ENCODE measurements at regions not wholly inside any gene's neighbourhood (a gene's known extent, or its start where the extent isn't known, plus 50 kb on each side); places are given as distances from the start of the nearest gene placed in this dataset.
"Not testable (repeated sequence)": the region's sequence is repeated elsewhere in the genome, so short reads cannot be mapped to it uniquely, and the experiment has no call there.

DNA sequence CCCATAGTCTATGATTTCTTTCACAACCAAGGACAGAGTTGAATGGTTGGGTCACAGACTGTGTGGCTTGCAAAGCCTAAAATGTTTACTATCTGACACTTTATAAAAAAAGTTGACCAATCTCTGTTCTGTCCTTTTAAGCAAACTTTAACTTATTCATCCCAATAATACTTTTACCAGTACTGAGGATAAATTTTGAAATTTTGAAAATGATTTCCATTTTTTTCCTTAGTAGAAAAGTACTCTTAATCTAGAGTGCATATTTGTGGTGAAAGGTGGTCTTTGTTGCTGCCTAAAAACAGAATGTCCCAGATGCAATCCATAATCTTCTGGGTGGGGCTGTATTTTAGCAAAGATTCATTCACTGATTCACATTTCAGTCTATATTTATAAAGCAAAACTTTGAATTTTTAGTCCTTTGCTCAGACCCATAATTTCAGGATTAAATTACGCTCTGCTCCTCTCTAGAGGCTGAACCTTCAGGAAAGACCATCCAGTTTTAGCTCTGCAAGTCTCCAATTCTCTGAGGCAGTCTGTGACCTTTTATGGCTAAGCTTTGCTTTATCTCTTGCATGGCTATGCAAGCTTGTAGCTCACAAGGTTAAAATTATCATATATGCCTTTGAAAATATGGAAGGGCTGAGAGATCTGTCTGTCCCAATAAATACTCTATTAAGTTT is 573.5 kb downstream of the COL12A1 start:
- DNase-seq (ENCODE audit: low read depth in 2 of 2), result no peak

DNA sequence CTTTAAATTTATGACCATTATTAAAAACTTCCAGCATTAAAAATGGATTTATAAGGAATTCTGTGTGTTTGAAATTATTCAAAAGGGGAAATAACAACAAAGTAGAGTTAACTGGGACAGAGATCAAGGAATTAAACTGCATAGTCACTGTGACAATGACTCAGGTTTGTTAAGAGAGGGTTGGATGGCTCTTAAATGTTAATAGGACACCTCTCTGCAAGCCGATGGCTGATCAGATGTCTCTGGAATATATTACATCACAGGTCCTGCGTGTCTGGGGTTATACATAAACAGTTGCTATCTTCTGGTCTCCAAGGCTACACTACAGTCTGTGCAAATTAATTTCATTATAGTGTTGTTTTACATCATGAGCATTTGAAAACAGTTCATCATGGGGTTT is 574.3 kb downstream of the COL12A1 start:
- no peak for DNase-seq (ENCODE audit: low read depth in 2 of 2)

DNA sequence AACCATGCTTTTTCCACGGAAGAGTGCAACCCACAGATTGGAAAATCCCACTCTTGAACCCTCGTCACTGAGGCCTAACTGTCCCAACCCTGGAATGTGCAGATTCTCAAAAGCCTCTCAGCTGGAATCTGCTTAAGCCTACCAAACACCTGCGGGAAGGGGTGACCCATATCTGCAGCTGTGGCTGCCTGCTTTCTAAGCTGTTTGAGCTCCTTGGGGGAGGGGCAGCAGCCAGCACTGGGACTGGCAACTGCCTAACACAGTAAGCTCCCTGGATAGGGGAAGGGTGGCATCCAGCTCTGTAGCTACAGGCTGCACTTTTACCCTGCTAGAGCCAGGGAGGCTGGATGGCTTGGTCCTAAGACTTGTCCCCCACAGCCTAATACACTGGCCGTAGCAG is 579.6 kb downstream of the COL12A1 start:
- DNase-seq (ENCODE audit: low read depth in 2 of 2), result no peak

DNA sequence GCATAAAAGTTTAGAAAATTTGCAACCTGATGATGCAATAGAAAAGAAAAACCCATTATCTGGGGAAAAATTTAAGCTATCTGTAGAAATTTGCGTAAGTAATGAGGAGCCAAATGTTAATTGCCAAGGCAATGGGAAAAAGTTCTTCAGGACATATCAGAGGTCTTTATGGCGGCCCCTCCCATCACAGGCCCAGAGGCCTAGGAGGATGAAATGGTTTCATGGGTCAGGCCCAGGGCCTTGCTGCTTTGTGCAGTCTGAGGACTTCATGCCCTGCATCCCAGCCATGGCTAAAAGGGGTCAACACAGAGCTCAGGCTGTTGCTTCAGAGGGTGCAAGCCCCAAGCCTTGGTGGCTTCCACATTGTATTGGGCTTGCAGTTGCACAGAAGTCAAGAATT is 582.8 kb downstream of the COL12A1 start:
- no peak for DNase-seq (ENCODE audit: low read depth in 2 of 2)

DNA sequence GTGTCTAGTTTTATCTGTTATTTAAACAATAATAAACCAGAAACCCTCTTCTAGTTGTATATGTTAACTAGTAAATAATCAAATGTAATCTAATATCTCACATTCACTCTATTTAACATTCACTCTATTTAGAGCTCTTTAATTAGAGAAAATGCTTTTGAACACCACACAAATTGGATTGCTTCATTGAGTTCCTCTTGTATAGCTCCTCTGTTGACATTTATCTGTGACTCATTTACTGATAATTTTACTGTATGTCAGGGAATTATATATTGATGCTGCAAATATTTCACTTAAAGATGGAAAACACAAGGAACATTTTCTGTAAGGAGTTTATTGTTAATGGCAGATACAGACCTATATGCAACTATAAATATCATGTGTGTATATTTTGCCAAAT is 594.6 kb downstream of the COL12A1 start:
- no peak for DNase-seq (ENCODE audit: low read depth in 2 of 2)

DNA sequence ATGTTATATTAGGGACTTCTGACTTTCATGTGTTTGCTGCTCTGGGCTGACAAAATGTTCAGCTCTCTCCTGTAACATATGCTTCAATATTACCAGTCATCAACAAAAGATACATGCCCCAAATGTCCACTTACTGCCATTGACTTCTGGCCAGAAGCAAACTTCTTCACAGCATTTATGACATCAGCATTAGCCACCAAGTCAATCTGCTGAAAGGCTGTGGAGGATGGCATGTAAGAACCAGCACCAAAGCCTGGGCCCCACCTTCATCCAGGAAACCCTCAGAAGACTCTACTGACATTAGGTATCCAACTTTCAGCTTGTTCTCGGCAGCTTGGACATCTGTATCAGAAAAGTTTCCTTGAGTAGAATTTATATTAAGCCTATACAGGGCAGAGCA is 595.5 kb downstream of the COL12A1 start:
- DNase-seq (ENCODE audit: low read depth in 2 of 2), result no peak

DNA sequence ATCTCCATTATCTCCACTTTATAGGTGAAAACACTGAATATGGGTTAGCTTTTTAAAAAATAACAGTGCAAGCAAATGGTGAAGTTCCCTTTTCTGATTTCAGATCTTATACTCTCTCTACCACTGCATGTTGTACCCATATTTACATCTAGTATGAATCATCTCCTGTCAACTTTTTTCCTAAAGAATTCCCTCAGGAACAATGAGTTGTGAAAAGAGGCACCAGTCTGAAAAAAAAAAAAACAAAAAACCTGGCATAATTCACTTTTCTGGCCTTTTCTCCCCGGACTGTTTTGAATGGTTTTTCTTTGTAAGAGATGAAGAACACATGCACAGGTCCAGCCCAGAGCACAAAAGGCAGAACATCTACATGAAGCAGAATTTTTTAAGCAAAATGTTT is 596.0 kb downstream of the COL12A1 start:
- peak in 1 of 2 experiments; percentile 52 for DNase-seq (ENCODE audit: low read depth in 2 of 2)

DNA sequence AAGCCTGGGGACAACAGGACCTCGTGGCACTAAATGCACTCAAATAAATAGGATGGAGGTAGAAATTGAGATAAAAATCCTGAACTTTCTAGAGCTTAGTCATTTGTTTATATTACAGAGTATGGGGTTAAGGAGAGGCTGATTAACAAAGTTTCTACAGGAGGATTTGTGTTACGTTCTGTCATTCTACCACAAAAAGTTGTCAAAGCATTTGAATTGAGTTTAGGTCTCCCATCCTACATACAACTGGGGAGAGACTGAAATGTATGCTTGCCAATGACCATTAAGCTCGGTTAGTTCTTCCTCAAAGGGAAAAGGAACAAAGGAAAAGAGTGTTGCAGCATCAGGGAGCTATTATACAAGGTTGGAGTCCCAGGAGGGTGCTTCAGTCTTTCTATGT is 597.9 kb downstream of the COL12A1 start:
- no peak for DNase-seq (ENCODE audit: low read depth in 2 of 2)

DNA sequence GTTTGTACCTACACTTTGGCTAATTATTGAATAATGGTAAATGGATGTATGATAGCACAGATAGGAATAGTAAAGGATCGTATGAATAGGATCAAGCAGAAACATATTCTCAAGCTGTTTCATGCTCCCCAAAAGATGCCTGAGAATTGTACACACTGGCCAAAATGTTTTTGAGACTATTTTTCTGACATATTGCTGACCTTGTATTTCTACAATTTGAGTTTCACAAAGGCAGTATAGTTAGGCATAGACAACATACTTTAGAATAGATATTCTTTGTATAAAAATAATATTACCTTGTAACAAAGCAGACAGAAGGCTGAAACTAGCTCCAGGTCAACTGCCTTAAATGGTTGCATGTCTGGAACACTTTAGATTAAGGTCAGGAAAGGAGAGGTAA is 598.4 kb downstream of the COL12A1 start:
- DNase-seq (ENCODE audit: low read depth in 2 of 2), result no peak

DNA sequence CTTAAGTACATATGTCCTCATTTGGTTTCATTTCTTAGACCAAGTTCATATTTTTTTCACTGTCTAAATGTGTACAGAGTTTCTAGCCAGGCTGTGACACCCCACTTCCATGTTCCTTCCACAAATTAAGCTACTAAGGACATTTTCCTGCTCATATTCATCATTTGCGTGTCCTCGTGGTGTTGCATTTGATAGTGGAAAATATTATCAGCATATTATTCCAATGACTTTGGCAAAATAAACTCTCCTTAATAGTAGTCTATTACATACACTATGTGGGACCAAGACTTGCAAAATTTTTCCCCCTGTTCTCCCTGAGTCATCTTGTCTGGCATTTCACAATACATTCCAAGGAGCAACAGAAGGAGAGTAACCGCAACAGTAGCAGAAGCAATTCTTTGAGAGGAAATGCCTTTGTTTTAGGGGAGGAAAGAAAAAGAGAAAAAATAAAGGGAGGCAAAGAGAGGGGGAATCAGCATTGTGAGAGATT is 599.2 kb downstream of the COL12A1 start:
- DNase-seq (ENCODE audit: low read depth in 2 of 2), result peak; percentile 96 to 97

DNA sequence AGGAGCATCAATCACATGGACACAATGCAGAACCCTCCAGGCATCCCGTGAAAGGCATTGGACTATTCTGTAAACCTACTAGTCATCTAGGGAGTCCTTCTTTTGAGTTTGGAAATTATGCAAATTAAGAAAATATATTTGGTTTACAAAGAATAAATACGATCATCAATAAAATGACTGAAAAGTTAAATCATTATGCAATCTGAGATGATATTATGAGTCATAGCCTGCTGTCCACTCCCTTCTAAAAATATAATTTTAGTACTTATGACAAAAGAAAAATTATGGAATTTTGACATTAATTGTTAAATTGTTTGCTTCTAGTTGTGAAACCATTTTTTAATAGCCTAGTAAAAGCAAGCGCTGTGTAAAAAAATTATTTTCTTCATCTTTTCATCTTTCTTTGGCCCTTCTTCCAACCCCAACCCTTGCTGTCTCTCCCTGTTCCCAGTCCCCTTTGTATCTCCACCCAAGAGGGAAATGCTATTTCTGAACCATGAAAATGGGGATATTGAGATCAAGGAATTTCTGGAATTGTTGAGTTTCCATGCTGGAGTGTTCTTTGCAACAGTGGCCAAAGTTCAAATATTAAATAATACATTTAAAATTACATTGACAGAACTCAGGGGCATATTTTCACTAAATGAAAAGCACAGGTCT is 599.8 kb downstream of the COL12A1 start:
- no peak for DNase-seq (ENCODE audit: low read depth in 2 of 2)

DNA sequence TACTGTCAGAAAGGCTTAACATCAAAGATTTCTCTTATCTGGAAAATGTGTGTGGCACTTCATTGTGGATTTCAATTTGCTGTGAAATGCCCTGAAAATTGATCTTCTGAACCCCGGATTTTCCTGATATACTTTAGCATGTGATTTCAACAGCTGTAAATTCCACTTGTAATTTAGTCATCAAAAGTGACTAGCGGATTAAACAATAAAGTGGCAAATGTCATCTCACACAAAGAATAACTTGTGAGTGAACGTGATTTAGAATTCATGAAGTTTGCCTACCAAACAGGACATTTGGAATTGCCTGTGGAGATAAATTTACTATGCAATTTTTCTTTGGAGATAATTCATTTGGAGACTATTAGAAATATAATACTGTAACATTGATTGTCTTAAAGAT is 601.6 kb downstream of the COL12A1 start:
- DNase-seq (ENCODE audit: low read depth in 2 of 2), result no peak

DNA sequence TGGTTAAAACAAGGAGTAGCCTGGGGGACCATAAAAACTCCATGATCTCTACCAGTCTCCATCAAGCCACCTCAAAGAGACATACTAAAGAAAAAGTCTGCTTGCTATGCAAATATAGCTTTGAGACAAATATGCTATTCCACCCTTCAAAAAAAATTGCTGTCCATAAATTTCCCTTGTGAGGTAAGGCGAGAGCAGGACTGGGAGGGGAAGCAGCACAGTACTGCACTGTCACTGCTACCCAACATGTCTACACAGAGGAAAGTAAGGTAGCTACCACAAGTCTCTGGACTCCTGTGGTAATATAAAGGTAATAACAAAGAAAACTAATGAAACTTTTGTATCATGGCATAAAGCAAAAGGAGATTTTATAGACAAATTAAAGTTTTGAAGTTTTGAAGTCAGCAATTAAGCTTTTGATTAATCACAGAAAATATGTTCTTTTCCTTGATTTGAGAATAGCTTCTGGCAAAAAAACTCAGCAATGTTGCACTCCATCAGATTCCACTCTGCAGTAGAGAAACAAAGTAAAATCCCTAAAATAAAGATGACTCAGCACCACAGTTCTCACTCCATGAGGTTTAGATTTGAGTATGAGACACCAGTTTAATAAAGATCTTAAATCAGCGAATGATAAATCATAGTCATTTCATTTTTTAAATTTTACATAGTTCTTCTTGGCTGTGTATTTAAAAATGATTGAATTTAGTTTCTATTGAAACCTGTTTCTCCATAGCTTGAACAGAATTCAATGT is 602.4 kb downstream of the COL12A1 start:
- peak in 1 of 2 experiments; percentile 58 for DNase-seq (ENCODE audit: low read depth in 2 of 2)

DNA sequence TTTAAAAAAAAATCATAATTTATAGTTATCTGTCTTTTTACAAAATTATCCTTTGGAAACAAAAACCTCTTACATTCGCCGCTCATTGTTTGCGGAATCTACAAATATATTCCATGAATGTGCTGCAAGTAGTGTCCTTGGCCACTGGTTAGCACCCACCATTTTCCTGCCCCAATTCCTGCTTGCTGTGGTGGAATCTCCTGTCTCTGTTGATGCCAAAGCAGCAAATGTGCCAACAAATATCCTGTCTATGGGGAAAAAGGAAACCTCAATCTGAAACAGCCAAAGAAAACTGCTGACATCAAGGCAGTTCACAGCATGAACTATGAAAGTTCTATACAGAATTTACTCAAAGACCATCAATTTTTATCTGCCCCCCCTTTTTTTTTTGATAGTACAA is 603.6 kb downstream of the COL12A1 start:
- DNase-seq (ENCODE audit: low read depth in 2 of 2), result no peak

DNA sequence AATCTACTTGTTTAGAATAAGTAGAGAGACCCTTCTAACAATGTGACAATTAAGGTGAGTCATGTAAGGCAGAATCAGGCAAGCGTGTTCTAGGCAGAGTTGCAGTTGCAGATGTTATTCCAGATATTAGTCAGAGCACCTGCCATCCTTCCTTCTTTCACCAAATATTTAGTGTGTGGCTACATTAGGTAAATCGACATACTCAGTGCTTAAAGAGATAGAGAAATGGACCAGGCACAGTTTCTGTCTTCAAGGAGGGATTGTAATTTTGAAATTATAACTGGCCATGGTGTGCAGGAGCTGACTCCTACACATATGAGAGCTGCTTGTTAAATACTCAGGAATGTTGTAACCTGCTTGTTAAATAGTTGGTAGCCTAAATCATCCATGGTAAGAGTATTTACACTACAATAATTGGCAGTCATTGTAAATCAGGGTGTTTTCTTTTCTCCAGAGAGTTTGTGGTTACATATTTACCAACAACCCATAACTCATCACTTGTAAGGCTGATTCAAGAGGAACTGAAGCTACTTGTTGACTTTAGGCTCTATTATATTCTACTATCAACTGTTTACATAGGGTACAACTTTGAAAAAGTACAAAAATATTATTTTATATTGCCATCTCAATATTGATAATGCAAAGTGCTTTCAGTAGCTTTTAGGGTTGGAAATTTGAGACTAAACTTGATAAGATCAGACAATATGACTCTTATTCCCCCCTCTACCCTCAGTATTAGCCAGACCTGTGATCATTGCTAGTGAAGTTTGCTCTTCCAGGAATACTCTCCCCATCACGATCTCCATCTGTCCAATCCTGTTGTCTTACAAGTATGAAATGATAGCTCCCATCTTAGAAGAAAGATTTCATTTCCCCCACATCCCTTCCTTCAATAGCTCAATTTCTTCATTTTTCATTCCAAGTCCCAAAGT is 607.1 kb downstream of the COL12A1 start:
- DNase-seq (ENCODE audit: low read depth in 2 of 2), result no peak

DNA sequence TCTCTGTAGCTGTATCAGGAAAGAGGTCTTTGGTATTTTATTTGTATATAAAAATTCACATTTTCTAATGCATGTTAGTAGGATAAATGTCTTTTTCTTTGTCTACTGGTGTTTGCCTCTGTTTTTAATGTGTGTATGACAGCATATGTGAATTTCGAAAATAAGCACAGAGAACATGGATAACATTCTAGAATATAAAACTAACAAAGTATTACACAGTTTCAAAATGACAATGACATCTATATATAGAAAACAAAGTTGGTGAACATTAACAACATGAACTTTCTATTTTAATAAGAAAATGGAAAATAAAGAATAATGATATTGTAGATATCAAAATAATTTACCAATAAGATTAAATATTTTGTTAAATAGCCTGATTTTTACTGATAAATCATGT is 608.0 kb downstream of the COL12A1 start:
- DNase-seq (ENCODE audit: low read depth in 2 of 2), result no peak

DNA sequence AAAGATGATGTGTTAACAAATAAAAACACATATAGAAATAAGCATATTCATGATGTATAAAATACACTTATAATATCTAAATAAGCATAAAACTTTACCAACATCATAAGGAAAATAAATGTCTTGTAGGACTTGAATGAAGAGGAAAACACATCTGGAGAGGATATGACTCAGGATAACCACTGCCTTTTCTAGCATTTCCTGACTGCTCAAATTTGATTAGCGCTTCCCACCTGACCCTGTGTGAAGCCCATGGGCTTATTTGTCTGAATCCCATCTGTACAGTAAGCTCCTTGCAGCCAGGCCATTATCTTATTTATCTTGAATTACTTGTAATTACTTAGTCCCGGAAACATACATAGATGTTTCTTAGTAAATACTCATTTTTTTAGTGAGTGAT is 608.6 kb downstream of the COL12A1 start:
- DNase-seq (ENCODE audit: low read depth in 2 of 2), result no peak

DNA sequence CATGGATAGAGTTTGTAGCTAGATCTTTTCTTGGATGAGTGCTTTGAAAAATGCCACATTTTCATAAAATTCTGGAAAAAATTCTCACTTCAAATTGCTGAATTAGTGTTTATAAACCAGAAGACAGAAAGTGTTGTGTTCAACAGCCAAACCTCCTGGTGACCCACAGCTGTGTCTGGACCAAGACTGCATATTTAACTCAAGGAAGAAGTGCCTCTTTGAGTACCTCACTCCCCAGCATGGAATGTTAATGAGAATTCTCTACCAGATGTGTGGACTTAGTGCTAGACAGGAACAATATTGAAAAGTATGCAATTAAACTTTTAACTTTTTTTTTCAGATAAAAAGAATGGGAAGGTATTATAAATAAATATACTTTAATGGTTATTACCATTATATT is 609.3 kb downstream of the COL12A1 start:
- DNase-seq (ENCODE audit: low read depth in 2 of 2), result peak in 1 of 2 experiments; percentile 40

DNA sequence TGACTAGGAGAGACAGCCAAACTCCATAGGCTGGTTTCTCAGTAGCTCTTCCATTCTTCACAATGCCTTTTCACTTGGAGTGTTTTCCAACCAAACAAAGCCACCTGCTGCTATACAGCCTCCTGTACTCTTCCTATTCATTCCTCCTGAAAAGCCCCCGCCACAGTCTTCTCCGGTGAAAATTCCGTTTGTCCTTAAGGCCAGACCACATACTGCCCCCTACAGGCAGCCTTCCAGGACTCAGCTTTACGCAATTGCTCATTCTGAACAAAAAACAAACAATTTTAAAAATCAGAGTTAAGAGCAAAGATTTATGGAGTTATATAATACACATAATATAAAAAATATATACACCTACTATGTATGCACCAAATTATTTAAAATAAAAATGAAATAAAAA is 611.5 kb downstream of the COL12A1 start:
- DNase-seq (ENCODE audit: low read depth in 2 of 2), result not testable (repeated sequence)

DNA sequence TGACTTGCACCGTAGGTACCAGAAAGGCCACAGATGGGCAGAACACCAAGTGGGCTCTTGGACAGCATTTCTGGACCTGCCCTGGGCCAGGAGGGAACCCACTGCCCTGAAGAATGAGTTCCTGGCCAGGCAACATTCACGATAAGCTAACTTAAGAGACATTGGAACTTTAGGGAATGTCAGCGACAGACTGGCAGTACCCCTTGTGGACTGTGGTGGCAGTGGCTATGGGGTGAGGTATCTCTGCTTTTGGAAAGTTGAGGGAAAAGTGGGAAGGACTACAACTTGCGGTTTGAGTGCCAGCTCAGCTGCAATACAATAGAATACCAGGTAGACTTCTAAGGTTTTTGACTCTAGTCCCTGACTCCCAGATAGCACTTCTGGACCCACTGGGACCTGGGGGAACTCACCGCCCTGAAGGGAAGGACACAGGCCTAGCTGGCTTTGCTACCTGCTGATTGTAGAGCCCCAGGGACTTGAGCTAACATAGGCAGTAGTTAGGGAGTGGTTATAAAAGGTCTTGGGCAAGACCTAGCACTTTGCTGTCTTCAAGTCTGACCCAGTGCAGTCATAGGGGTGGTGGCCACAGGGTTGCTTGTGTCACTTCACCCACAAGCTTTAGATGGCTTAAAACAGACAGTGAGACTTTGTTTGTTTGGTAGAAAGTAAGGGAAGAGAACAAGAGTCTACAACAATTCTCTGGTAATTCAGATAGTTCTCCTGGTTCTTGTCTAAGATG is 617.6 kb downstream of the COL12A1 start:
- no peak for DNase-seq (ENCODE audit: low read depth in 2 of 2)

DNA sequence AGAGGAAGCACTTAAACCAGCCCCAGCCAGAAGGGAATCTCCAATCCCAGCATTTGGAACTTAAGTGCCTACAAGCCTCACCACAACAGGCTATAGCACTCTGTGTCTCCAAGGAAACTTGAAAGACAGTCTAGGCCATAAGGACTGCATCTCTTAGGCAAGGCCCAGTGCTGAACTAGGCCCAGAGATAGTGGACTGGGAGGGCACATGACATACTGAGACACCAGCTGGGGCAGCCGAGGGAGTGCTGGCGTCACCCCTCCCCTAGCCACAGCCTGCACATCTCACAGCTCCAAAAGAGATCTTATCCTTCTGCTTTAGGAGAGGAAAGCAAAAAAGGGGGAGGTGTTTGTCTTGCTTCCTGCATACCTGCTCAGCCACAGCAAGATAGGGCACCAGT is 618.5 kb downstream of the COL12A1 start:
- no peak for DNase-seq (ENCODE audit: low read depth in 2 of 2)

Measured in fibroblast of skin of left biceps (primary cell).